ENCODE measurements at regions not wholly inside any gene's neighbourhood (a gene's known extent, or its start where the extent isn't known, plus 50 kb on each side); places are given as distances from the start of the nearest gene placed in this dataset.

GRCh38 chr3:8147711-8148110 is 353.9 kb upstream of the LMCD1 start:
- DNase-seq (ENCODE audit: low read depth in 1 of 2, low spot score in 1 of 2): no peak
- TF ChIP-seq REST (IDR thresholded peaks at IDR 0.05; ENCODE audit: insufficient replicate concordance, low read depth) (no peak), POLR2AphosphoS5 (IDR thresholded peaks at IDR 0.05; ENCODE audit: low read depth) (no peak), SPI1 (IDR thresholded peaks at IDR 0.05; ENCODE audit: borderline replicate concordance, low read depth) (no peak)
- Histone ChIP-seq H3K4me3 (replicated peaks; ENCODE audit: insufficient read depth, low read length) (no peak overlapping the region), H3K27ac (replicated peaks) (no peak overlapping the region), H3K27me3 (ENCODE audit: insufficient read depth, poor library complexity, severe bottlenecking) (no peaks in the 10 kb centered on the region)

- Histone ChIP-seq H3K27me3 (ENCODE audit: insufficient read depth, poor library complexity, severe bottlenecking) (no peaks in the 10 kb centered on the region), H3K4me3 (replicated peaks; ENCODE audit: insufficient read depth, low read length) (no peak overlapping the region), H3K27ac (replicated peaks) (no peak overlapping the region)
- no peak for DNase-seq (ENCODE audit: low read depth in 1 of 2, low spot score in 1 of 2)
- TF ChIP-seq GABPA (IDR thresholded peaks at IDR 0.05; ENCODE audit: low read depth) (no peak), SPI1 (IDR thresholded peaks at IDR 0.05; ENCODE audit: borderline replicate concordance, low read depth) (no peak), CTCF (IDR thresholded peaks at IDR 0.05; ENCODE audit: insufficient read depth, low read length) (no peak), REST (IDR thresholded peaks at IDR 0.05; ENCODE audit: insufficient replicate concordance, low read depth) (no peak), POLR2AphosphoS5 (IDR thresholded peaks at IDR 0.05; ENCODE audit: low read depth) (no peak)
Observed at GRCh38 chr3:8152821-8153418, 348.7 kb upstream of the LMCD1 start.

GRCh38 chr3:8153800-8154199 is 347.8 kb upstream of the LMCD1 start:
- Histone ChIP-seq H3K27me3 (ENCODE audit: insufficient read depth, poor library complexity, severe bottlenecking) (no peaks in the 10 kb centered on the region), H3K27ac (replicated peaks) (no peak overlapping the region), H3K4me3 (replicated peaks; ENCODE audit: insufficient read depth, low read length) (no peak overlapping the region)
- no peak for DNase-seq (ENCODE audit: low read depth in 1 of 2, low spot score in 1 of 2)
- TF ChIP-seq SPI1 (IDR thresholded peaks at IDR 0.05; ENCODE audit: borderline replicate concordance, low read depth): no peak
- no peak for TF ChIP-seq GABPA (IDR thresholded peaks at IDR 0.05; ENCODE audit: low read depth)

- DNase-seq (ENCODE audit: low read depth in 1 of 2, low spot score in 1 of 2): no peak
- Histone ChIP-seq H3K27me3 (ENCODE audit: insufficient read depth, poor library complexity, severe bottlenecking) (no peaks in the 10 kb centered on the region), H3K4me3 (replicated peaks; ENCODE audit: insufficient read depth, low read length) (no peak overlapping the region), H3K27ac (replicated peaks) (no peak overlapping the region)
- TF ChIP-seq GABPA (IDR thresholded peaks at IDR 0.05; ENCODE audit: low read depth): no peak
- no peak for TF ChIP-seq REST (IDR thresholded peaks at IDR 0.05; ENCODE audit: insufficient replicate concordance, low read depth)
- no peak for TF ChIP-seq SPI1 (IDR thresholded peaks at IDR 0.05; ENCODE audit: borderline replicate concordance, low read depth)
- no peak for TF ChIP-seq CTCF (IDR thresholded peaks at IDR 0.05; ENCODE audit: insufficient read depth, low read length)
- no peak for TF ChIP-seq POLR2AphosphoS5 (IDR thresholded peaks at IDR 0.05; ENCODE audit: low read depth)
Observed at GRCh38 chr3:8154617-8155016, 347.0 kb upstream of the LMCD1 start.

All from HL-60 (cell line).